NCI-H128 (cell line): ENCODE measurements at regions not wholly inside any gene's neighbourhood (a gene's known extent, or its start where the extent isn't known, plus 50 kb on each side); places are given as distances from the start of the nearest gene placed in this dataset.
"Not testable (repeated sequence)": the region's sequence is repeated elsewhere in the genome, so short reads cannot be mapped to it uniquely, and the experiment has no call there.

Experiments used
- DNase-seq: peaks from one replicate; lab custom pipeline; 2025; ENCODE audit not compliant: unreplicated experiment; lab: John Stamatoyannopoulos, UW

- DNase-seq, result no peak
These were observed 246.7 kb upstream of the DIPK2B start for GRCh38 chrX:45447331-45447730.

- no peak for DNase-seq
These were observed 245.2 kb upstream of the DIPK2B start for GRCh38 chrX:45445745-45446412.

GRCh38 chrX:45437186-45437585, 236.5 kb upstream of the DIPK2B start:
- no peak for DNase-seq

- no peak for DNase-seq
These were observed 234.8 kb upstream of the DIPK2B start for GRCh38 chrX:45435481-45435880.

GRCh38 chrX:45434231-45434630, 233.6 kb upstream of the DIPK2B start:
- no peak for DNase-seq

- no peak for DNase-seq
These were observed 228.2 kb upstream of the DIPK2B start for GRCh38 chrX:45428831-45429230.

- no peak for DNase-seq
These were observed 223.7 kb upstream of the DIPK2B start for GRCh38 chrX:45424326-45424725.

GRCh38 chrX:45422216-45422925, 221.7 kb upstream of the DIPK2B start:
- no peak for DNase-seq

GRCh38 chrX:45421806-45422205, 221.1 kb upstream of the DIPK2B start:
- DNase-seq, result no peak

- DNase-seq, result no peak
These were observed 203.5 kb upstream of the DIPK2B start for GRCh38 chrX:45404206-45404605.

GRCh38 chrX:45401923-45402322, 201.2 kb upstream of the DIPK2B start:
- no peak for DNase-seq

GRCh38 chrX:45400951-45401725, 200.5 kb upstream of the DIPK2B start:
- not testable (repeated sequence) for DNase-seq

- DNase-seq, result no peak
These were observed 199.5 kb upstream of the DIPK2B start for GRCh38 chrX:45400027-45400779.

GRCh38 chrX:45385757-45386156, 185.1 kb upstream of the DIPK2B start:
- DNase-seq, result no peak

GRCh38 chrX:45381841-45382240, 181.2 kb upstream of the DIPK2B start:
- no peak for DNase-seq

GRCh38 chrX:45381366-45381765, 180.7 kb upstream of the DIPK2B start:
- no peak for DNase-seq

GRCh38 chrX:45379236-45379635, 178.6 kb upstream of the DIPK2B start:
- DNase-seq, result no peak

- DNase-seq, result no peak
These were observed 171.5 kb upstream of the DIPK2B start for GRCh38 chrX:45372151-45372550.

- DNase-seq, result no peak
These were observed 168.0 kb upstream of the DIPK2B start for GRCh38 chrX:45368705-45369104.

GRCh38 chrX:45363596-45363995, 162.9 kb upstream of the DIPK2B start:
- no peak for DNase-seq

GRCh38 chrX:45360571-45360970, 159.9 kb upstream of the DIPK2B start:
- no peak for DNase-seq
